Dedifferentiated amniotic fluid mesenchymal stem cell (primary cell): ENCODE measurements at regions not wholly inside any gene's neighbourhood (a gene's known extent, or its start where the extent isn't known, plus 50 kb on each side); places are given as distances from the start of the nearest gene placed in this dataset.
"Not testable (repeated sequence)": the region's sequence is repeated elsewhere in the genome, so short reads cannot be mapped to it uniquely, and the experiment has no call there.

Experiments used
- DNase-seq: peaks from one replicate; pipeline ENCODE4 v3.0.0-alpha.2; 2016; ENCODE audit errors: extremely low spot score

- DNase-seq, result no peak
Observed at GRCh38 chr6:56746767-56747504, 104.2 kb upstream of the DST start.

- no peak for DNase-seq
Observed at GRCh38 chr6:56745971-56746370, 103.3 kb upstream of the DST start.

GRCh38 chr6:56745081-56745480 lies 102.4 kb upstream of the DST start:
- DNase-seq, result no peak

- DNase-seq, result no peak
Observed at GRCh38 chr6:56744528-56744927, 101.8 kb upstream of the DST start.

GRCh38 chr6:56742122-56742791 lies 99.6 kb upstream of the DST start:
- DNase-seq, result no peak

- no peak for DNase-seq
Observed at GRCh38 chr6:56741472-56741871, 98.8 kb upstream of the DST start.

GRCh38 chr6:56739836-56740815 lies 97.4 kb upstream of the DST start:
- no peak for DNase-seq

- DNase-seq, result no peak
Observed at GRCh38 chr6:56736804-56737203, 94.1 kb upstream of the DST start.

GRCh38 chr6:56734335-56734734 lies 91.6 kb upstream of the DST start:
- DNase-seq, result no peak

GRCh38 chr6:56733211-56733697 lies 90.6 kb upstream of the DST start:
- no peak for DNase-seq

GRCh38 chr6:56732517-56732916 lies 89.8 kb upstream of the DST start:
- DNase-seq, result no peak

- DNase-seq, result peak; percentile 46
Observed at GRCh38 chr6:56730663-56731529, 88.2 kb upstream of the DST start.

- peak; percentile 22 for DNase-seq
Observed at GRCh38 chr6:56729719-56730118, 87.0 kb upstream of the DST start.

GRCh38 chr6:56729166-56729565 lies 86.5 kb upstream of the DST start:
- not testable (repeated sequence) for DNase-seq

- DNase-seq, result peak; percentile 40
Observed at GRCh38 chr6:56727097-56727850, 84.6 kb upstream of the DST start.

- DNase-seq, result no peak
Observed at GRCh38 chr6:56725254-56725653, 82.6 kb upstream of the DST start.

- DNase-seq, result no peak
Observed at GRCh38 chr6:56724455-56724854, 81.8 kb upstream of the DST start.

- DNase-seq, result no peak
Observed at GRCh38 chr6:56720882-56721281, 78.2 kb upstream of the DST start.

- DNase-seq, result not testable (repeated sequence)
Observed at GRCh38 chr6:56720202-56720601, 77.5 kb upstream of the DST start.

GRCh38 chr6:56719315-56720058 lies 76.8 kb upstream of the DST start:
- not testable (repeated sequence) for DNase-seq
